ENCODE measurements at regions not wholly inside any gene's neighbourhood (a gene's known extent, or its start where the extent isn't known, plus 50 kb on each side); places are given as distances from the start of the nearest gene placed in this dataset.

DNA sequence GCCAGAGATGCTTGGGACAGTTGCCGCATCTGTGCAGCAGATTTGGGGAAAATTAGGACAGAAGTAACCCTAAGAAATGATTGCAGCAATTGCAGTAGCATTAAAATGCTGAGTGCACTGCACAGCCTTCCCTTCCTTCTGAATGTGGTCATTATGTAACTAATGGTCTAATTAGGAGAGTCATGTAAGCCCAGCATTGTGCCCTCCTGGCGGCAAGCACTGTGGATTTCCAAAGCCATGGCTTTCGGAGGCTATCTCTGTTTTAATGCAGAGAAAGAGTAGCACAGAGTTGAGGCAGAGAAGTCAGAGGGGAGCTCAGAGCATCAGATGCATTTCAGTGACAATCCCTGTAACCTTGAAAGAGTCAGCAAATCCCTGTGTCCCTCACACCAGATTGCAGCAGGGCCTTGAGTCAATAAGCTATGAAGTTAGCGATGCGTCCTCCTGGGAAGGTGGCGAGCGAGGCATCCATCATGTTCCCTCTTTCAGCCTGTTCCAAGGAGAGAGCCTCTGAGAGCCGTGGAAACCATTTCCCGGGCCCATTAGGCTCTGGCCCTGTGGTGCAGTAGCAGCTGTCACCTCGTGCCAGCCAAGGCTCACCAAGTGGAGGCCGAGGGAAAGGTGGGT lies 307.2 kb downstream of the FBXO15 start:
- Histone ChIP-seq H3K27me3 (ENCODE audit: low read depth) (peaks cover 25% of the 10 kb centered on the region), H3K36me3 (no peaks in the 10 kb centered on the region), H3K4me1 (peaks cover 6% of the 10 kb centered on the region), H3K27ac (replicated peaks) (no peak overlapping the region), H3K4me3 (no peak overlapping the region), H3K9me3 (replicated peaks) (no peaks in the 10 kb centered on the region)
- intact Hi-C loops (cut with micrococcal nuclease): no loop called here
- DNase-seq: no peak
- TF ChIP-seq, protein P1, sequence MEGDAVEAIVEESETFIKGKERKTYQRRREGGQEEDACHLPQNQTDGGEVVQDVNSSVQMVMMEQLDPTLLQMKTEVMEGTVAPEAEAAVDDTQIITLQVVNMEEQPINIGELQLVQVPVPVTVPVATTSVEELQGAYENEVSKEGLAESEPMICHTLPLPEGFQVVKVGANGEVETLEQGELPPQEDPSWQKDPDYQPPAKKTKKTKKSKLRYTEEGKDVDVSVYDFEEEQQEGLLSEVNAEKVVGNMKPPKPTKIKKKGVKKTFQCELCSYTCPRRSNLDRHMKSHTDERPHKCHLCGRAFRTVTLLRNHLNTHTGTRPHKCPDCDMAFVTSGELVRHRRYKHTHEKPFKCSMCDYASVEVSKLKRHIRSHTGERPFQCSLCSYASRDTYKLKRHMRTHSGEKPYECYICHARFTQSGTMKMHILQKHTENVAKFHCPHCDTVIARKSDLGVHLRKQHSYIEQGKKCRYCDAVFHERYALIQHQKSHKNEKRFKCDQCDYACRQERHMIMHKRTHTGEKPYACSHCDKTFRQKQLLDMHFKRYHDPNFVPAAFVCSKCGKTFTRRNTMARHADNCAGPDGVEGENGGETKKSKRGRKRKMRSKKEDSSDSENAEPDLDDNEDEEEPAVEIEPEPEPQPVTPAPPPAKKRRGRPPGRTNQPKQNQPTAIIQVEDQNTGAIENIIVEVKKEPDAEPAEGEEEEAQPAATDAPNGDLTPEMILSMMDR (IDR thresholded peaks at IDR 0.05; ENCODE audit: borderline replicate concordance): no peak

DNA sequence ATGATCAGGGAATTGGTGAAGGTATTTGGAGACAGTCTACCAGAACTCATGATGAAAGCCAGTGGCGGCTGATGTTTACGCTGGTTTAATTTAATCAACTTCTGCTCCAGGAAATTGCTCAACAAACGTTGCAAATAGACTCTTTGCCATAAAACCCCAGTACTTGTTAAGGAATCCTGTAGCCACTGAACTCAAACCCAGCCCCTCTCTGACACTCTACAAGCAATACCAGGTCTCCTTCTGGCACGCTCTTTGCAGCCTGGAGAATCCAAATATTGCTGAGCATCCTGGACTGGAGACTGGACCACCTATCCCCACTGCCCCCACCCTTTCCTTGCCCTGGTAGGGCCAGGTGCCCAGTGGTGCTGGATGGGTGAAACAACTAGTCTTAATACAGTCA lies 308.2 kb downstream of the FBXO15 start:
- intact Hi-C loops (cut with micrococcal nuclease): no loop called here
- Histone ChIP-seq H3K27me3 (ENCODE audit: low read depth) (peaks cover 21% of the 10 kb centered on the region), H3K4me3 (no peak overlapping the region), H3K36me3 (no peaks in the 10 kb centered on the region), H3K9me3 (replicated peaks) (no peaks in the 10 kb centered on the region), H3K4me1 (peaks cover 6% of the 10 kb centered on the region), H3K27ac (replicated peaks) (no peak overlapping the region)
- no peak for DNase-seq
- TF ChIP-seq, protein P1 (IDR thresholded peaks at IDR 0.05; ENCODE audit: borderline replicate concordance): no peak

DNA sequence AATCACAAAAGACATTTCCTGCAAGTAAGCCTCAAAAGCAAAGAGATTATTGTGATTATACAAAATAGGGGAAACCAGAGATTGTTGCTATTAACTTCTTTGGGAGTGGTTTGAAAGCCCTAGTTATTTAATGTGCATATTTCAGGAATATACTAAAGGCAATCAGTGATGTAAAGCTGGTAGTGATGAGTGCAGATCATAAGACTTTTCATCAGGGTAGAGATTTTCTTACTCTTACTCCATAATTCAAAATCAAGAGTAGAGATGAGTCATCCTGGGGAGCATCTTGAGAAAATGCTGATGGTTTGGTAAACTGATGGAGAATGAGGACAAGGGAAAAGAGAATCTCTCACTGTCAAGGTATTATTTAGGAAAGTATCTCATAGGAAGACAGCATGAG lies 309.5 kb downstream of the FBXO15 start:
- peaks cover 18% of the 10 kb centered on the region for H3K27me3 ChIP-seq (ENCODE audit: low read depth)
- H3K27ac ChIP-seq (replicated peaks): no peak overlapping the region
- peaks cover 6% of the 10 kb centered on the region for H3K4me1 ChIP-seq
- H3K4me3 ChIP-seq: no peak overlapping the region
- H3K36me3 ChIP-seq: no peaks in the 10 kb centered on the region
- intact Hi-C loops (cut with micrococcal nuclease): no loop called here
- H3K9me3 ChIP-seq (replicated peaks): no peaks in the 10 kb centered on the region
- TF ChIP-seq, protein P1 (IDR thresholded peaks at IDR 0.05; ENCODE audit: borderline replicate concordance): no peak
- DNase-seq: no peak

DNA sequence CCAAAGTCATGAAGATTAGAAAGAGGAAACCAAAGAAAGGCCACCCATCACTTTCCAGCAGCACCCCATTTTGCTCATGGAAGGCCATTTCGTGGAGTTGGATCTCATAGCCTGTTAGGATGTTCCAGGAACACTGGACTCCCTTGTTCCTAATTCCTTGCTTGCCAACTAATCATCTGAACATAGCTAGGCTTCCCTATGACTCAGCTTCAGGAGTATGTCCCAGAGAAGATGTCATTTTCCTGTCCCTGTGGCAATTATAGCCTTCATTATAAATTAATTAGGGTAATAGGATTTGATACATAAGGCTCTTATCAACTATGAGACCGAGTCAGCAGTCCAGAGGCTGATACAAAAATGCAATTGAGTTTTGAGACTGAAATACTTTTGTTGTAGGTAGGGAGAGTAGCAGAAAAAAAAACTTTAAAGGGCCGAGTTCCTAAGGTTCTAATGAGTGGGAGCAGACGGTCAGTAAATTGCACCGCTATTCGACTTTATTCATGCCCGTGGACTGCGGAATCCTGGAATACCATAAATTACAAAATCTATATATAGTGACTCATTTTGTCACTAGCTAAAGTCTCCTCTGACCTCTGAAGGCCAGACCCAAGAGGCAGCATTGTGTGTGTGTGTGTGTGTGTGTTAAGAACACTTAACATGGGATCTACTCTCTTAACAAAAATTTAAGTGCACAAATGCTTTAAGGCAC lies 311.8 kb downstream of the FBXO15 start:
- Histone ChIP-seq H3K9me3 (replicated peaks) (no peaks in the 10 kb centered on the region), H3K36me3 (no peaks in the 10 kb centered on the region), H3K27ac (replicated peaks) (no peak overlapping the region), H3K4me1 (no peaks in the 10 kb centered on the region), H3K4me3 (no peak overlapping the region), H3K27me3 (ENCODE audit: low read depth) (peaks cover 24% of the 10 kb centered on the region)
- TF ChIP-seq, protein P1 (IDR thresholded peaks at IDR 0.05; ENCODE audit: borderline replicate concordance): no peak
- DNase-seq: no peak
- intact Hi-C loops (cut with micrococcal nuclease): no loop called here

DNA sequence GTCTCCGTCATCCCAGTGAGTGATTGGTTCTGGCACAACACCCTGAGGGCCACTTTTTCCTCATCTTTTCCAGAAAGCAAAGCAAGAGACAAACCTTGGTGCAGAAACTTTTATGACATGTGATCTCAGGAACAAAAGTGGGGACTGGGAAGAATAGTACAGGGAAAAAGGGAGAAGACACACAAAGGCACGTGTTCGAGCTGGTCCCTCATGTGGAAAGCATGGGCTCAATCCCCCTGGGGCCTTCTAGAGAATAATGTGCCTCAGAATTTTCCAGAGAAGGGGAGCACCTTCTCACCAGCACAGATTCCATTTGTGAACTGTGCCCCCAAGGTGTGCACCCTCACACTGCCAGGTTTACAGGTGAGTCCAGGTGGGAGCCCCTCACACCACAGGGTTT lies 312.6 kb downstream of the FBXO15 start:
- Histone ChIP-seq H3K27me3 (ENCODE audit: low read depth) (peaks cover 24% of the 10 kb centered on the region), H3K4me1 (no peaks in the 10 kb centered on the region), H3K9me3 (replicated peaks) (no peaks in the 10 kb centered on the region), H3K27ac (replicated peaks) (no peak overlapping the region), H3K4me3 (no peak overlapping the region), H3K36me3 (no peaks in the 10 kb centered on the region)
- intact Hi-C loops (cut with micrococcal nuclease): no loop called here
- no peak for DNase-seq
- TF ChIP-seq, protein P1 (IDR thresholded peaks at IDR 0.05; ENCODE audit: borderline replicate concordance): no peak

All from left ventricle myocardium inferior (tissue), 1 donor.